ENCODE measurements at regions not wholly inside any gene's neighbourhood (a gene's known extent, or its start where the extent isn't known, plus 50 kb on each side); places are given as distances from the start of the nearest gene placed in this dataset.

- TF ChIP-seq POLR2A (IDR thresholded peaks at IDR 0.05) (no peak), CTCF (IDR thresholded peaks at IDR 0.05) (no peak), POLR2AphosphoS5 (IDR thresholded peaks at IDR 0.05) (no peak)
Measured at GRCh38 chr21:14691914-14692313, 145.8 kb upstream of the SAMSN1 start.
